ENCODE measurements at regions not wholly inside any gene's neighbourhood (a gene's known extent, or its start where the extent isn't known, plus 50 kb on each side); places are given as distances from the start of the nearest gene placed in this dataset.

- DNase-seq (ENCODE audit: low spot score) = no peak
Measured at GRCh38 chr13:53144826-53145225, 116.2 kb downstream of the OLFM4 start.

DNA sequence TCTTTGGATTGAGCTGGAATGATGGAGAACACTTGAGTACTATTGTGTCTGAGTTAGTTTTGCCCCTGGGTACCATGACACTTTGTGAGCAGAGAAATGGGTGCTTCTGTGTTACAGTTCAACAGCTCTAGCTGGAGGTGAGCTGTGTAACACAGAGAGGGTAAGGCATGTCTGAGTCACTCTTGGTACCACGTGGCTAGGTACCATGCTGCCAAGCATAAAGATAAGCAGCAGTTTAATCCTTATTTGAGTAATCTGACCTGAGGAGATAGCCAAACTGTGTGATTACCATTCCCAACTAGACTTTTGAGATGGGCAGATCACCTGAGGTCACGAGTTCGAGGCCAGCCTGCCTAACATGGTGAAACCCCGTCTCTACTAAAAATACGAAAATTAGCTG, 122.0 kb downstream of the OLFM4 start:
- no peak for DNase-seq (ENCODE audit: low spot score)

DNA sequence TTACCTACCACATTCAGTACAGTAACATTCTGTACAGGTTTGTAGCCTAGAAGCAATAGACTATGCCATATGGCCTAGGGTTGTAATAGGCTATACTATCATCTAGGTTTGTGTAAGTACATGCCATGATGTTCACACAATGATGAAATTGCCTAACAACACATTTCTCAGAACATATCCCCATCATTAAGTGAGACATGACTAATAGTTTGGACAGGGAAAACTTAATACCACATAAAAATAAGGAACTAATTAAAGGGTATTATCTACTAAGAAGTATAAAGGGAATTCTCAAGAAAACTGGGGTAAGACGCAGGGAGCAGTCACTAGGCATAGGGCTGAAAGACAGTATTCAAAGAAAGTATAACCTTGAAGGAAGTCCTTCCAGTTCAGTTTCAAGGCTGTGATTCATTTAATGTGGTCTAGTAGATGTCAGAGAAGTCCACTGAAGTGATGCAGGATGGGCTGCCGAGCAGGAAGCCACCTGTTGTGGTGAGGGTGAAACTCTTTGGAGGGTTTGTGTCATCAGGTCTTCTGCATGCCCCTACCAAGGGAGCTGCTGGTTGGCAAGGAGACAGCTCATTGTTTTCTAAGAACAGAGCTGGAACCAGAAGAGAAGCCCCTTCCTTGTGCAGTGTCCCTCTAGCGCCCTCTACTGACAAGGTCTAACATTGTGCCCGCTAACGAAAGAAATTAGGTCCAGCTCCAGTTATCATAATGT, 122.9 kb downstream of the OLFM4 start:
- peak; percentile 69 for DNase-seq (ENCODE audit: low spot score)

DNA sequence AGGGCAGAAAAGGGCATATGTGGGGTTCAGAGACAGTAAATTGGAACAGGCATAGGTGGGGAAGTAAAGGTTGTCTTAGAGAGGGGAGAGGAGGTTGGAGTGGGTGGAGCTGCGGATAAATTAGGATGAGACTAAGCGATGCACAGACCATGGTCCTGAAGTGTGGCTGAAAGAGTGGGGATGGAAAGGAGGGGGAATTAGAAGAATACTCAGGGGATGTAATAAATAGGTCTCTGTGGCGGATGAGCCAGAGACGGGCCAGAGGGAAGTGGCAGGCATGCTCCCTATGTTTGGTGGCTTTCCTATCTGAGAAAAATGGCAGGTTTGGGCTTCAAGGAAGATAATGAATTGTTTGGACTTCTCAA, 123.4 kb downstream of the OLFM4 start:
- DNase-seq (ENCODE audit: low spot score) = no peak

- no peak for DNase-seq (ENCODE audit: low spot score)
Measured at GRCh38 chr13:53158201-53158600, 129.6 kb downstream of the OLFM4 start.

GRCh38 chr13:53159431-53159830, 130.8 kb downstream of the OLFM4 start:
- DNase-seq (ENCODE audit: low spot score) = no peak

DNA sequence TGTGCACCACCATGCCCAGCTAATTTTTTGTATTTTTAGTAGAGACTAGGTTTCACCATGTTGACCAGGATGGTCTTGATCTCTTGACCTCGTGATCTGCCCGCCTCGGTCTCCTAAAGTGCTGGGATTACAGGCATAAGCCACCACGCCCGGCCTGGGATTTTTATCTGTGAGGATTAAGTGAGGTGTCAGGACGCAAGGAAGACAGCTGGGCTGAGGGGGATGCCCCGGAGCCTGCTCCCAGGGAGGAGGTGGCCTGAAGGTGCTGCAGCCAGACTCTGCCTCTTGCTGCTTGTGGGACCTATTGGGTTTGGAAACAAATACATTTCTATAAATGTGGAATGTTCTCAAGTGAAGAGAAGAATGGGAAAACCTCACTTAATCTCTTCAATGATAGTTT, 131.6 kb downstream of the OLFM4 start:
- no peak for DNase-seq (ENCODE audit: low spot score)

- DNase-seq (ENCODE audit: low spot score) = no peak
Measured at GRCh38 chr13:53161251-53161650, 132.6 kb downstream of the OLFM4 start.

DNA sequence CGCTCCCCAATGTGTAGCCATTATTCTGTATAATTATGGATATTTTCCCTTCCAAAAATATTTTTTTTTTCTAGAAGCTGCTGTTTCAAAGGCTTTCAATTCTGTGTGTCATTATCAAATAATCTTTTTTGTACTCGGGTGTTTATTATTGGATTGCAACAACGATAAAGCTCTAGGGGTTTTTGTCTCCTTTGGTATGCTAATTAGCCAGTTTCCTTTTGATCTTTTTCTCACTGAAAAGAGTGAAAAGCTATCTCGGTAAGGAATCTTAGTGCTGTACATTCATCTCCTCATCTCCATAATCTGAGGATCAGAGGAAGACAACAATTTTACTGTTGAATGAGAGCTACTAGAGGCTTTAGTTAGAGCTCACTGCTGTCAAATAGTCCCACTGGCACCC, 136.6 kb downstream of the OLFM4 start:
- no peak for DNase-seq (ENCODE audit: low spot score)

GRCh38 chr13:53167561-53167960, 138.9 kb downstream of the OLFM4 start:
- no peak for DNase-seq (ENCODE audit: low spot score)

- DNase-seq (ENCODE audit: low spot score) = no peak
Measured at GRCh38 chr13:53170910-53171309, 142.3 kb downstream of the OLFM4 start.

- DNase-seq (ENCODE audit: low spot score) = no peak
Measured at GRCh38 chr13:53174545-53174944, 145.9 kb downstream of the OLFM4 start.

- DNase-seq (ENCODE audit: low spot score) = no peak
Measured at GRCh38 chr13:53180684-53181083, 152.1 kb downstream of the OLFM4 start.

DNA sequence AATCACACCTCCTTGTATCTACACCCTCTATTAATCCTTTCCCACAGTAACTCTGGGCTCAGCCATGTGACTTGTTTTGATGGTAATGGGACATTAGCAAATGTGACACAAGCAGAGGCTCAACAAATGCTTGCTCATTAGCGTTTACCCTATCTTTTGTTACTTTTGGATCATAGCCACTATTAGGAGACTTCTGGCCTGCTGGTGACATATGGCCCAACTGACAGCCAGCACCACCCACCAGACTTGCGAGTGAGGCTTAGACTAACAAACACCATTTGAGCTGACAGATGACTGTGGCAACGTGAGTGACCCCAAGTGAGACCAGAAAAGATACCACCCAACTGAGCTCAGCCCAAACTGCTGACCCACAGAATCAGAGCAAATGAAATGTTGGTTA, 154.1 kb downstream of the OLFM4 start:
- no peak for DNase-seq (ENCODE audit: low spot score)

DNA sequence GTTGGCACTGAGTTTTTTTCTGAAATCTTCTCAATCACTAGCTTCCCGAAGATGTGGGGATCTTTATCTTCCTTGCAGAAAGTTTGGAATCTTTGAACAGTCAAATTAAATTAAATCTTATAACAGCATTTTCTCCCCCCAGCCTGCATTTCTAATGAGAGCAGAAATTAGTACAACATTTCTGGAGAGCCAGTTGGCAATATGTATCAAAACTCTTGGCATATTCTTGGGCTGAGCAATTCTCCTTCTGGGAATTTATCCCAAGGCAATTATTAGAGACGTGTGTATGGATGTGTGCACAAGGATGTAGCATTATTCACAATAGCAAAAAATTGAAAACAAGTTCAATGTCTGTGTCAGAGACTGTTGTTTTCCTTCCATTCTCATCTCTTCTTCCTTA, 159.5 kb downstream of the OLFM4 start:
- DNase-seq (ENCODE audit: low spot score) = no peak

DNA sequence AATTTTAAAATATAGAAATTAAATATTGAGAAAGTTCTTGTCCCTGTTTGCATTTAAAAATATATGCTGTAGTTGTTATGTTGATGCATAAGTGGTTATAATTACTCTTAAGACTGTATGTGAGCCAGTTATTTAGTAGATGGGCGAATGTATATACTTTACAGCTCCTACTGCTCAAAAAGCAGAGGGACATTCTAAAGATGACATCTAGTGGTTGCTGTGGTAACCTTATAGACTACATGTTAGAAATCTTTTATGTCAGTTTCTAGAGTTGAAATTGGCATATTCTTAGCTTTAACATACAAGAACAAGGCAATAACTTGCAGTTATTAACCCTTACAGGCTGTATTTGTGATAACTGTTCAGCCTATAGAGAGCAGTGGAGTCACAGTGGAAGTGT, 160.5 kb downstream of the OLFM4 start:
- DNase-seq (ENCODE audit: low spot score) = no peak

DNA sequence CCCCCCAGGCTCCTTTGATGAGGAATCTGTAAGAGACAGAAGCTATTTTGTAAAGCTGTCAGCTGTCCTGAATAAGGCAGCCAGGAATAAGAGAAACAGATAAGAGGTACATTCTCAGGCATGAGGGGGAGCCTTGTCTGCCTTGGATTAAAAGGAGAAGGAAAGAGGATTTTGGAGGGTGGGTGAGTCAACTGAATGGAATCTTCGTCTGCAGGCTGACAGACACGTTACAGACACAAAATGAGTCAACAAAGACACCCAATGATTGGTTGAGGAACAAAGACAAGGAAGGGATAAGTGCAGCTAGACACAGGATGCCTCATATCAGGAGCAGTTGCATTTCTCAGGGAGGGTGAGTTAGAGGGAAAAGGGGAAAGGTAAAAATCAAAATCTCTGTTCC, 162.5 kb downstream of the OLFM4 start:
- no peak for DNase-seq (ENCODE audit: low spot score)

- no peak for DNase-seq (ENCODE audit: low spot score)
Measured at GRCh38 chr13:53197424-53197823, 168.8 kb downstream of the OLFM4 start.

GRCh38 chr13:53198017-53198416, 169.4 kb downstream of the OLFM4 start:
- DNase-seq (ENCODE audit: low spot score) = no peak

DNA sequence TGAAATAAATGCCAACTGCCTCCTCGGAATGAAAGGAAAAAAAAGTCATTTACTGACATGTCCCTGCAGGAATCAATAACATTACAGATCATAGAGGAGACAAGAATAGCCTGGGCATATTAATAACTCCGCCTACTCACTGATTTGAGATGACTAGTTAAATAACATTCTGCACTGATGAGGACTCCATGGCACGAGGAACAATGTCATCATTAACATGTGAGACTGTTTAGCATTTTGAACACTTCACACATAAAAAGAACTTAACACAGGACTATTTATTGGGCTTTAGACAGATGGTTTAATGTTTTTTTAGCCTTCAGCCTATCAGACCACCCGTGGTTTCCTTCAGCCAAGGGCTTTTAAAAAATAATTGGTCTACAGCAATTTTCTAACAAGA, 170.1 kb downstream of the OLFM4 start:
- DNase-seq (ENCODE audit: low spot score) = no peak

DNA sequence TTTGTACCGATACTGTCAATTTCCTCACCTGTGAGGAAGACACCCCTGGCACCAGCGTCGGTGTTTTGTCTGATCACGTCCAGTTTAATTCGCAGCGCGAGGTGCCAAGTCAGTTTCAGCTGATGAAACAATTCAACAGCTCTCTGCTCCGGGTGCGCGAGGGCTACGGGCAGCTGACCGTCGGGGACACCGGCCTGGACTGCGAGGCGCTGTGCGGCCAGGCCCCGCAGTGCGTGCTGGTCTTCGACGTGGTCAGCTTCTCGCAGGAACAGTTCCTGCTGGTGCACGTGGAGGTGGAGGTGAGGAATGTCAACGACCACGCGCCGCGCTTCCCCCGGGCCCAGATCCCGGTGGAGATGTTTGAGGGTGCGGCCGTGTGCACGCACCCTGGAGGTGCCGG, 171.5 kb downstream of the OLFM4 start:
- no peak for DNase-seq (ENCODE audit: low spot score)

DNA sequence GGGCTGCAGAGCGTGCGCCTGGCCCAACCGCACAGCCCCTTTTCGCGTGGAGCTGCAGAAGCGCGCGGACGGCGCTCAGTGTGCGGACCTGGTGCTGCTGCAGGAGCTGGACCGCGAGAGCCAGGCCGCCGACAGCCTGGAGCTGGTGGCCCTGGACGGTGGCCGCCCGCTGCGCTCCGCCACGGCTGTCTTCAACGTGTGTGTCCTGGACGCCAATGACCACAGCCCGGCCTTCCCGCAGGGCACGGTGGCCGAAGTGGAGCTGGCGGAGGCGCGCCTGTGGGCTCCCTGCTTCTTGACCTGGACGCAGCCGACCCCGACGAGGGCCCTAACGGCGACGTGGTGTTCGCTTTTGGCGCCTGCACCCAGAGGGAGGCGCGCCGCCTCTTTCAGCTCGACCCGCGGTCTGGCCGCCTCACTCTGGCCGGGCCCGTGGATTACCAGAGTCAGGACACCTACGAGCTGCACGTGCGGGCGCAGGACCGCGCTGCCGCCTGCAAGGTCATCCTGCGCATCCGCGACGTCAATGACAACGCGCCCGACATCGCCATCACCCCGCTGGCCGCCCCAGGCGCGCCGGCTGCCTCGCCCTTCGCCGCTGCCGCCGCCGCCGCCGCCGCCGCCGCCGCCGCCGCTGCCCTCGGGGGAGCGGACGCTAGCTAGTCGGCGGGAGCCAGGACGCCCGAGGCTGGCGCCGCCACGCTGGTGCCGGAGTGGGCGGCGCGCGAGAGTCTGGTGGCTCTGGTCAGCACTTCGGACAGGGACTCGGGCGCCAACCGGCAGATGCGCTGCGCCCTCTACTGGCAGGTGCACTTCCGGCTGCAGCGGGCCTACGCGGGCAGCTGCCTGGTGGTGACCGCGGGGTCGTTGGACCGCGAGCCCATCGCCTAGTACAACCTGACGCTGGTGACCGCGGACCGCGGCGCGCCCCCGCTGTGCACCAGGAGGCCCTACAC, 172.2 kb downstream of the OLFM4 start:
- DNase-seq (ENCODE audit: low spot score) = no peak

DNA sequence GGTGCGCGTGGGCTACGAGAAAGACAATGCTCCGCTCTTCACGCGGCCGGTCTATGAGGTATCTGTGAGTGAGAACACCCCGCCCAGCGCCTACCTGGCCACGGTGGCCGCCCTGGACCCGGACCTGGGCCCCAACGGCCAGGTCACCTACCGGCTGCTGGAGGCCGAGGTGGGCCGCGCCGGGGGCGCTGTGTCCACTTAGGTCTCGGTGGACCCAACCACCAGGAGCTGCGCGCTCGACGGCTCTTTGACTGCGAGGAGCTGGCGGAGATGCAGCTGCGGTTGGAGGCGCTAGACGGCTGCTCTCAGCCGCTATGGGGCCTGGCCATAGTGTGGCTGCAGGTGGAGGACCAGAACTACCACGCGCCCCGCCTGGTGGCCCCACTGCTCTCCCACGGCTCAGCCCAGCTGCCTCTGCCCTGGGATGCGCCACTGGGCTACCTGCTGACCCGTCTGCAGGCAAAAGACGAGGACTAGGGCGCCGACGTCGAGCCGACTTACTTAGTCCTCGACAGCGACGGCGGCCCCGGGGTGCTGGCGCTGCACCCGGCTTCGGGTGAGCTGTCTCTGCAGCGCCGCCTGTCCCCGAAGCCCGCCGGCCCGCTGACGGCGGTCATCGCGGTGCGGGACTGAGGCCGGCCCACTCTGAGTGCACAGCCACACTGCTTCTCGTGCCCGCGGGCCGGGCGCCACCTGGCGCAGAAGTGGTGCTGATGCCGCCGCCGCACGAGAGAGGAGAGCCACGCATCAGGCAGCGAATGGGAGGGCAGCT, 173.0 kb downstream of the OLFM4 start:
- no peak for DNase-seq (ENCODE audit: low spot score)

Data from globus pallidus (tissue), 1 donor.